GM23338 (cell line): ENCODE measurements at regions not wholly inside any gene's neighbourhood (a gene's known extent, or its start where the extent isn't known, plus 50 kb on each side); places are given as distances from the start of the nearest gene placed in this dataset.

Experiments
- NANOG ChIP-seq: IDR thresholded peaks from 2 replicates; pipeline ENCODE4 v1.6.1; 2016; ENCODE audit warnings: antibody characterized with exemption, borderline replicate concordance
- STAT1 ChIP-seq: IDR thresholded peaks from one replicate; pipeline ENCODE4 v1.6.1; 2016; ENCODE audit warnings: antibody characterized with exemption; ENCODE audit not compliant: unreplicated experiment
- TF ChIP-seq, protein P1 (sequence below): fragments of 250-450 bp; sonication (Bioruptor Pico); IDR thresholded peaks from 2 replicates; pipeline ENCODE4 v1.5.0; 2020; ENCODE audit warnings: mild to moderate bottlenecking, moderate library complexity
- TF ChIP-seq, protein P2 (sequence below), 2 experiments: fragments of 200-600 bp in 1 of 2; sonication (generic) in 1 of 2; conservative IDR thresholded peaks; 2 replicates each; pipeline versions ENCODE4 v1.5.1 to v1.6.1; 2016 to 2017; ENCODE audit warnings: antibody characterized with exemption in 2 of 2, low read depth in 2 of 2, mild to moderate bottlenecking in 2 of 2, moderate library complexity in 1 of 2
- TF ChIP-seq, protein P3 (sequence below): IDR thresholded peaks from one replicate; pipeline ENCODE4 v1.6.1; 2018; ENCODE audit warnings: antibody characterized with exemption; ENCODE audit not compliant: unreplicated experiment

DNA sequence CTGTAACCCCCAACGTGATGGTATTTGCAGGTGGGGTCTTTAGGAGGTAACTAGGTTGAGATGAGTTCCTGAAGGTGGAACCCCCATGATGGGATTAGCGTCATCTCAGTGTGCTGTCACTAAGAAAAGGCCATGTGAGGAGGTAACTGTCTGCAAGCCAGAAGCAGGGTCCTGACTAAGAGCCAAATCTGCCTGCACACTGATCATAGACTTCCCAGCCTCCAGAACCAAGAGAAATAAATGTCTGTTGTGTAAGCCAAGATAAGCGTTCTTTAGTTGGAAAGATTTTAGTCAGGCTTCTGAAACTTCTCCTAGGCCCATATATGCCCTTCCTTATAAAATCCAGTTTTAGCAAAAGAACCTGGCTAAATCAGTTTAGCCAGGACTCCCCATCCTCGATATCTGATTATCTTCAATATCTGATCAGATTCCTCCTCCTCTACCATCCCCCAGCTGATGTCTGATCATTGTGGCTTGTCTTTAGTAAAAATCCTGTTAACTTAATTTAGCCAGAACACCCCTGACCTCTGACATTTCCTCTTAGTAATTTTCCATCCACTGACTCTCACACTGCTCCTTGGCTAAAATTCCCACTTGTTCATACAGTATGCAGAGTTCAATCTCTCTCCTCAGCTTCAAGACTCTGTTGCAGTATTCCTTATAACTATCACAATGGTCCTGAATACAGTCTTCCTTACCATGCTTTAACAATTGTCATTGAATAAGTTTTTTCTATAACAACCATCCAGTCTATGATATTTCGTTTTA, 835.4 kb upstream of the PHF14 start (continued):
- TF ChIP-seq, protein P1, sequence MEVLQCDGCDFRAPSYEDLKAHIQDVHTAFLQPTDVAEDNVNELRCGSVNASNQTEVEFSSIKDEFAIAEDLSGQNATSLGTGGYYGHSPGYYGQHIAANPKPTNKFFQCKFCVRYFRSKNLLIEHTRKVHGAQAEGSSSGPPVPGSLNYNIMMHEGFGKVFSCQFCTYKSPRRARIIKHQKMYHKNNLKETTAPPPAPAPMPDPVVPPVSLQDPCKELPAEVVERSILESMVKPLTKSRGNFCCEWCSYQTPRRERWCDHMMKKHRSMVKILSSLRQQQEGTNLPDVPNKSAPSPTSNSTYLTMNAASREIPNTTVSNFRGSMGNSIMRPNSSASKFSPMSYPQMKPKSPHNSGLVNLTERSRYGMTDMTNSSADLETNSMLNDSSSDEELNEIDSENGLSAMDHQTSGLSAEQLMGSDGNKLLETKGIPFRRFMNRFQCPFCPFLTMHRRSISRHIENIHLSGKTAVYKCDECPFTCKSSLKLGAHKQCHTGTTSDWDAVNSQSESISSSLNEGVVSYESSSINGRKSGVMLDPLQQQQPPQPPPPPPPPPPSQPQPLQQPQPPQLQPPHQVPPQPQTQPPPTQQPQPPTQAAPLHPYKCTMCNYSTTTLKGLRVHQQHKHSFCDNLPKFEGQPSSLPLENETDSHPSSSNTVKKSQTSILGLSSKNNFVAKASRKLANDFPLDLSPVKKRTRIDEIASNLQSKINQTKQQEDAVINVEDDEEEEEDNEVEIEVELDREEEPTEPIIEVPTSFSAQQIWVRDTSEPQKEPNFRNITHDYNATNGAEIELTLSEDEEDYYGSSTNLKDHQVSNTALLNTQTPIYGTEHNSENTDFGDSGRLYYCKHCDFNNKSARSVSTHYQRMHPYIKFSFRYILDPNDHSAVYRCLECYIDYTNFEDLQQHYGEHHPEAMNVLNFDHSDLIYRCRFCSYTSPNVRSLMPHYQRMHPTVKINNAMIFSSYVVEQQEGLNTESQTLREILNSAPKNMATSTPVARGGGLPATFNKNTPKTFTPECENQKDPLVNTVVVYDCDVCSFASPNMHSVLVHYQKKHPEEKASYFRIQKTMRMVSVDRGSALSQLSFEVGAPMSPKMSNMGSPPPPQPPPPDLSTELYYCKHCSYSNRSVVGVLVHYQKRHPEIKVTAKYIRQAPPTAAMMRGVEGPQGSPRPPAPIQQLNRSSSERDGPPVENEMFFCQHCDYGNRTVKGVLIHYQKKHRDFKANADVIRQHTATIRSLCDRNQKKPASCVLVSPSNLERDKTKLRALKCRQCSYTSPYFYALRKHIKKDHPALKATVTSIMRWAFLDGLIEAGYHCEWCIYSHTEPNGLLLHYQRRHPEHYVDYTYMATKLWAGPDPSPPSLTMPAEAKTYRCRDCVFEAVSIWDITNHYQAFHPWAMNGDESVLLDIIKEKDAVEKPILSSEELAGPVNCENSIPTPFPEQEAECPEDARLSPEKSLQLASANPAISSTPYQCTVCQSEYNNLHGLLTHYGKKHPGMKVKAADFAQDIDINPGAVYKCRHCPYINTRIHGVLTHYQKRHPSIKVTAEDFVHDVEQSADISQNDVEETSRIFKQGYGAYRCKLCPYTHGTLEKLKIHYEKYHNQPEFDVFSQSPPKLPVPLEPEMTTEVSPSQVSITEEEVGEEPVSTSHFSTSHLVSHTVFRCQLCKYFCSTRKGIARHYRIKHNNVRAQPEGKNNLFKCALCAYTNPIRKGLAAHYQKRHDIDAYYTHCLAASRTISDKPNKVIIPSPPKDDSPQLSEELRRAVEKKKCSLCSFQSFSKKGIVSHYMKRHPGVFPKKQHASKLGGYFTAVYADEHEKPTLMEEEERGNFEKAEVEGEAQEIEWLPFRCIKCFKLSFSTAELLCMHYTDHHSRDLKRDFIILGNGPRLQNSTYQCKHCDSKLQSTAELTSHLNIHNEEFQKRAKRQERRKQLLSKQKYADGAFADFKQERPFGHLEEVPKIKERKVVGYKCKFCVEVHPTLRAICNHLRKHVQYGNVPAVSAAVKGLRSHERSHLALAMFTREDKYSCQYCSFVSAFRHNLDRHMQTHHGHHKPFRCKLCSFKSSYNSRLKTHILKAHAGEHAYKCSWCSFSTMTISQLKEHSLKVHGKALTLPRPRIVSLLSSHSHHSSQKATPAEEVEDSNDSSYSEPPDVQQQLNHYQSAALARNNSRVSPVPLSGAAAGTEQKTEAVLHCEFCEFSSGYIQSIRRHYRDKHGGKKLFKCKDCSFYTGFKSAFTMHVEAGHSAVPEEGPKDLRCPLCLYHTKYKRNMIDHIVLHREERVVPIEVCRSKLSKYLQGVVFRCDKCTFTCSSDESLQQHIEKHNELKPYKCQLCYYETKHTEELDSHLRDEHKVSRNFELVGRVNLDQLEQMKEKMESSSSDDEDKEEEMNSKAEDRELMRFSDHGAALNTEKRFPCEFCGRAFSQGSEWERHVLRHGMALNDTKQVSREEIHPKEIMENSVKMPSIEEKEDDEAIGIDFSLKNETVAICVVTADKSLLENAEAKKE, result no peak
- TF ChIP-seq, protein P2, sequence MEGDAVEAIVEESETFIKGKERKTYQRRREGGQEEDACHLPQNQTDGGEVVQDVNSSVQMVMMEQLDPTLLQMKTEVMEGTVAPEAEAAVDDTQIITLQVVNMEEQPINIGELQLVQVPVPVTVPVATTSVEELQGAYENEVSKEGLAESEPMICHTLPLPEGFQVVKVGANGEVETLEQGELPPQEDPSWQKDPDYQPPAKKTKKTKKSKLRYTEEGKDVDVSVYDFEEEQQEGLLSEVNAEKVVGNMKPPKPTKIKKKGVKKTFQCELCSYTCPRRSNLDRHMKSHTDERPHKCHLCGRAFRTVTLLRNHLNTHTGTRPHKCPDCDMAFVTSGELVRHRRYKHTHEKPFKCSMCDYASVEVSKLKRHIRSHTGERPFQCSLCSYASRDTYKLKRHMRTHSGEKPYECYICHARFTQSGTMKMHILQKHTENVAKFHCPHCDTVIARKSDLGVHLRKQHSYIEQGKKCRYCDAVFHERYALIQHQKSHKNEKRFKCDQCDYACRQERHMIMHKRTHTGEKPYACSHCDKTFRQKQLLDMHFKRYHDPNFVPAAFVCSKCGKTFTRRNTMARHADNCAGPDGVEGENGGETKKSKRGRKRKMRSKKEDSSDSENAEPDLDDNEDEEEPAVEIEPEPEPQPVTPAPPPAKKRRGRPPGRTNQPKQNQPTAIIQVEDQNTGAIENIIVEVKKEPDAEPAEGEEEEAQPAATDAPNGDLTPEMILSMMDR (conservative IDR thresholded peaks at IDR 0.05; ENCODE audit: low read depth in 2 of 2), result no peak
- TF ChIP-seq NANOG, result no peak
- TF ChIP-seq STAT1, result no peak
- TF ChIP-seq, protein P3, sequence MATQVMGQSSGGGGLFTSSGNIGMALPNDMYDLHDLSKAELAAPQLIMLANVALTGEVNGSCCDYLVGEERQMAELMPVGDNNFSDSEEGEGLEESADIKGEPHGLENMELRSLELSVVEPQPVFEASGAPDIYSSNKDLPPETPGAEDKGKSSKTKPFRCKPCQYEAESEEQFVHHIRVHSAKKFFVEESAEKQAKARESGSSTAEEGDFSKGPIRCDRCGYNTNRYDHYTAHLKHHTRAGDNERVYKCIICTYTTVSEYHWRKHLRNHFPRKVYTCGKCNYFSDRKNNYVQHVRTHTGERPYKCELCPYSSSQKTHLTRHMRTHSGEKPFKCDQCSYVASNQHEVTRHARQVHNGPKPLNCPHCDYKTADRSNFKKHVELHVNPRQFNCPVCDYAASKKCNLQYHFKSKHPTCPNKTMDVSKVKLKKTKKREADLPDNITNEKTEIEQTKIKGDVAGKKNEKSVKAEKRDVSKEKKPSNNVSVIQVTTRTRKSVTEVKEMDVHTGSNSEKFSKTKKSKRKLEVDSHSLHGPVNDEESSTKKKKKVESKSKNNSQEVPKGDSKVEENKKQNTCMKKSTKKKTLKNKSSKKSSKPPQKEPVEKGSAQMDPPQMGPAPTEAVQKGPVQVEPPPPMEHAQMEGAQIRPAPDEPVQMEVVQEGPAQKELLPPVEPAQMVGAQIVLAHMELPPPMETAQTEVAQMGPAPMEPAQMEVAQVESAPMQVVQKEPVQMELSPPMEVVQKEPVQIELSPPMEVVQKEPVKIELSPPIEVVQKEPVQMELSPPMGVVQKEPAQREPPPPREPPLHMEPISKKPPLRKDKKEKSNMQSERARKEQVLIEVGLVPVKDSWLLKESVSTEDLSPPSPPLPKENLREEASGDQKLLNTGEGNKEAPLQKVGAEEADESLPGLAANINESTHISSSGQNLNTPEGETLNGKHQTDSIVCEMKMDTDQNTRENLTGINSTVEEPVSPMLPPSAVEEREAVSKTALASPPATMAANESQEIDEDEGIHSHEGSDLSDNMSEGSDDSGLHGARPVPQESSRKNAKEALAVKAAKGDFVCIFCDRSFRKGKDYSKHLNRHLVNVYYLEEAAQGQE, result no peak
